ENCODE measurements at regions not wholly inside any gene's neighbourhood (a gene's known extent, or its start where the extent isn't known, plus 50 kb on each side); places are given as distances from the start of the nearest gene placed in this dataset.

- TF ChIP-seq CTCF (IDR thresholded peaks at IDR 0.05; ENCODE audit: insufficient read depth, low read depth, low read length): no peak
- TF ChIP-seq EZH2 (IDR thresholded peaks at IDR 0.05; ENCODE audit: insufficient read depth, low read length): no peak
Measured at GRCh38 chr7:52711951-52712350, 323.5 kb upstream of the POM121L12 start.

Measured in astrocyte (in vitro differentiated cells and primary cell).